HG03439 (cell line): ENCODE measurements at regions not wholly inside any gene's neighbourhood (a gene's known extent, or its start where the extent isn't known, plus 50 kb on each side); places are given as distances from the start of the nearest gene placed in this dataset.

ENCODE experiments used
- ATAC-seq: cut with Tn5 transposase; IDR thresholded peaks from one replicate; pipeline ENCODE4 v1.9.1; 2021; ENCODE audit warnings: mild to moderate bottlenecking, moderate library complexity; ENCODE audit not compliant: unreplicated experiment

- ATAC-seq = no peak
Observed at GRCh38 chr18:10404168-10404567, 50.3 kb upstream of the APCDD1 start.
